GM19438 (cell line): ENCODE measurements at regions not wholly inside any gene's neighbourhood (a gene's known extent, or its start where the extent isn't known, plus 50 kb on each side); places are given as distances from the start of the nearest gene placed in this dataset.
"Not testable (repeated sequence)": the region's sequence is repeated elsewhere in the genome, so short reads cannot be mapped to it uniquely, and the experiment has no call there.

Experiments used
- ATAC-seq: cut with Tn5 transposase; IDR thresholded peaks from one replicate; pipeline ENCODE4 v1.9.1; 2021; ENCODE audit warnings: low read depth; ENCODE audit not compliant: unreplicated experiment

DNA sequence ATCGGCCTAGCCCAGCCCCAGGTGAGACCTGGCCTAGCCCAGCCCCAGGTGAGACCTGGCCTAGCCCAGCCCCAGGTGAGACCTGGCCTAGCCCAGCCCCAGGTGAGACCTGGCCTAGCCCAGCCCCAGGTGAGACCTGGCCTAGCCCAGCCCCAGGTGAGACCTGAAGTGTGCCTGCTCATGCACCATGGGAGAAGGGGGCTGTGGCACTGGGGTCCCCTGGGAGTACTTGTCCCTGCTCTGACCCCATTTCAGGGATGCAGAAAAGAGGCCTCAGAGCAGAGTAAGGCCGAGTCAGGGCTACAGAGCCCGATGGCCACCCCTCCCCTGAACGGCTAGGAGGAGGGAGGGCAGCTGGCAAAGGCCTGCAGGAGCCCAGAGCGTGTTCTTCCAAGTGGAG is 129.6 kb downstream of the CRYBB2 start:
- ATAC-seq, result not testable (repeated sequence)

DNA sequence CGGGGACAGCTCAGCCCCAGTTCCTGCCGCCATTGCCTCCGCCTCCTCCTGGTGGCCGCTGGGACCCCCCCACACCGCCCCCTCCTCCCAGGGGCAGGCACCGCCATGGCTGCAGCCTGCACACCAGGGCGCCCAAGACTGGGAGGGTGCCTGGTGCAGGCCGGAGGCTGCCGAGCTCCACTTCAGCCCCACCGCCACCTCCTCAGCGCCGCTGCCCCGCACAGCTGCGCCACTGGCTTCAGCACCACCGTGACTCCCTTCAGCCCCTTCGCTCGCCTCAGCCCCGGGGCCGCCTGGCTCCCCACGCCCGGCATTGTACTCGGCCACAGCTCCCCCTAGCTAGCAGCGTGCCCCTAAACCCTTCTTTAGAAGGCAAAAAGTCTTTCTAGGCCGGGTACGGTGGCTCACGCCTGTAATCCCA is 131.1 kb downstream of the CRYBB2 start:
- no peak for ATAC-seq

GRCh38 chr22:25351631-25352293 is 132.3 kb downstream of the CRYBB2 start:
- ATAC-seq, result no peak

DNA sequence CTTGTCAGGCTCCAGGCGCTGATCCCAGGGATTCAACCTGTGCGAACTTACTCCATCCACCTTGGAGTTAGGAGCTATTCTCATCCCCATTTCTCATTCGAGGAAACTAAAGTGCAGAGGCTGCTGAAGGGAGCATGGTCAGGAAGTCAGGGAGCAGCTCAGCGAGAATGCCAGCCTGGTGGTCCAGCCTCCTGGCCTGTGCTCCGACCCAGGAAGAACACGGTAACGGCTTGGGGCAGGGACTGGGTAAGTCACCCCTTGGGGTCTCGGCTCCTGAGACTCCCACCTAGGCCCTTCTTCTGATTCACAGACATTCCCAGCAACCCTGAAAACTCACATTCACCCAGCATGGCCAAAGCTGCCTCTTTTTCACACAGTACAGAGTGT is 132.8 kb downstream of the CRYBB2 start:
- ATAC-seq, result no peak

DNA sequence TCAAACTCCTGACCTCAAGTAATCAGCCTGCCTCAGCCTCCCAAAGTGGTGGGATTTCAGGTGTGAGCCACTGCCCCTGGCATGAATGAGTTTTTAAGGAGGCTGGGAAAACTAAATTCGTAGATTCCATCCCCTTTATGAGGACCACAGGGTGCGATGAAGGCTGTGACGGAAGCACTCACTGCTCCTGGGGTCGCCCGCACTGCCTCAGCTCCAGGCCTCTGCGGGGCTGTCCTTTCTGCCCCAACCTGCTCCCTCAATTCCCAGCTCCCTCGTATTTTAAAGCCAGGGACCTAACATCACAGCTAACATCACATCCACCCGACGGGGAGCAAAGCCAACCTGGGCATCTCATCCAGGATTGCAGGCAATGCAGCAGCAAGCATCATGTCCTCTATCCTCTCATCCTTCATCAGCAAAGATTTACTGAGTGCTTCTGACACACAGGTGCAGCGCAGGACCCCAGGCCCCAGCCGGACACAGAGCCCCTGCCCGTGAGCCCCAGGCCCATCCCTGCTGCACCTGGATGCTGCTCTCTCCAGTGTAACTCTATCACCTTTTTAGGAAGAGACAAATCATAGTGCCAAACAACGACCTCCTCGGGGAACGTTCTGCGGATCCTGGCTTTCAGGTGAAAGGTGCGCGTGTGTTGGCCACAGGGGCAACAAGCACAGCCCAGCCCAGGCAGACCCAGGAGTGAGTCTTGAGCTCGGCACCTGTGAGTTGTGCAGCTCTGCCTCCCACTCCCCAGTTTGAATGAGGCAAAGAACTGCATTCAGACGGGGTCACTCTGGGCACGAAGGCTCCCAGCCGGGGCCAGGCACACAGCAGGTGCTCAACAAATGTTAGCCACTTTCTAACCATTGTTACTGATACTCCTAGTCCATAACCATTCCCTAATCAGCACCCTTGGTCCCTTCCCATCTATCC is 134.3 kb downstream of the CRYBB2 start:
- ATAC-seq, result no peak

DNA sequence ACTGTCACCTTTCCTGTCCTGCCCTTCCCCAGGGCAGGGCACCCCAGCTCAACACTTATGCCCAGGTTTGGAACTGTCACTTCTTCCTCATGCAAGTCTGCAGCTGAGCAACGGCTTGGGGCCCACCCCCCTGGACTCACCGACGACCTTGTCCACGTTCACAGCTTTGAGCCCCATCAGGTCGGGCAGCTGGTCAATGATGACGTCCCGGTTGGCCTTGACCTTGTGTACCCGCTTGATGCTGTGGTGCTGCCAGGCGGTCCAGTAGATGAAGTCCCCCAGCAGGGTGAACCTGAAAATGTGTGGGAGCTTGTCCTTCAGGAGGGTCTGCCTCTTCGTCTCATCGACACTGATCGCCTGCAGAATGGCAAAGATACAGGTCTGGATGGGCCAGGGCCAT is 135.0 kb downstream of the CRYBB2 start:
- no peak for ATAC-seq

GRCh38 chr22:25357132-25357455 is 137.7 kb downstream of the CRYBB2 start:
- ATAC-seq, result no peak

GRCh38 chr22:25357606-25358420 is 138.4 kb downstream of the CRYBB2 start:
- ATAC-seq, result no peak

GRCh38 chr22:25358421-25359170 is 139.2 kb downstream of the CRYBB2 start:
- ATAC-seq, result no peak

DNA sequence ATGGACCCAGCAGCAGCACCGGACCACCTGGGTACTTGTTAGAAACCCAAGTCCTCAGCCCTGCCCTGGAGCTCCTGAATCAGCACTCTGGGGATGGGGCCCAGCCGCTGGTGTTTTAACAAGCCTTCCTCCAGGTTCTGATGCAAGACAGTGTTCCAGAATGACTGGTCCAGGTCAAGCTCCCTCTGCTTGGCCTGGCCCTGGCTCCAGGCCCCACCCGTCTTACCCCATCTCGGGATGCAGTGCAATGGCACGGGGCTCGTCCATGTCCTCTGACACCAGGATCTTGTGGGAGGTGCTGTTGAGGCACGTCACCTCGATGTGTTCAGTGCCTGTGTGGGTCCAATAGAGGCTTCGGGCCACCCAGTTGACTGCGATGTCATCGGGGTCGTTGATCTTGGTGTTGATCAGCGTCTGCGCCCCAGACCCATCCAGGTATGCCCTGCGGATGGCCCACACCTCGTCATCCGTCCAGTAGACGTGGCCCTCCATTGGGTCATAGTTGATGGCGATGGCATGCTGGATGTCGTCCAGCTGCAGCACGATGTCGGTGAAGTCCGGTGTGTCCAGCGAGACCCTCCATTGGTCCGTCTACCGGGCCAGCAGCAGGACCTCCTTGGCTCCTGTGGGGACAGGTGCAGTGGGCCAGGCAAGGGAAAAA is 140.3 kb downstream of the CRYBB2 start:
- no peak for ATAC-seq

DNA sequence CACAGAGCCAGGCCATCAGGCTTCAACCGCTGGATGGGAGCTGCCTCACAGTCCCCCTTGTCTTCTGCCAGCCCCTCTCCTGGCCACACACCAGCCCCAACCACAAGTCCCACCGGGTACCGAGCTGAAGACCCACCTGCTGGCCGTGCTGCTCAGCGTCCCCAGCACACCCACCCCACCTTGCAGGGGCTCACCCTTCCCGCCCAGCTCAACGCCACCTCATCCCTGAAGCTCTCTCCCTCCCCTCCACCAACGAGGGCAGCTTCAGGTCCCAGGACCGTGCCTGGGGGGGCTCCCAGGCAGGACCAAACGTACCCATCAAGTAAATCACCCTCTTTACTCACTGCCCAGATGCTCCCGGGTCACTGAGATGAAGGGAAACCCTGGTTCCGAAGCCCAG is 141.0 kb downstream of the CRYBB2 start:
- ATAC-seq, result no peak

GRCh38 chr22:25360891-25361645 is 141.6 kb downstream of the CRYBB2 start:
- no peak for ATAC-seq

- ATAC-seq, result no peak
Observed at GRCh38 chr22:25361899-25362214, 142.4 kb downstream of the CRYBB2 start.

DNA sequence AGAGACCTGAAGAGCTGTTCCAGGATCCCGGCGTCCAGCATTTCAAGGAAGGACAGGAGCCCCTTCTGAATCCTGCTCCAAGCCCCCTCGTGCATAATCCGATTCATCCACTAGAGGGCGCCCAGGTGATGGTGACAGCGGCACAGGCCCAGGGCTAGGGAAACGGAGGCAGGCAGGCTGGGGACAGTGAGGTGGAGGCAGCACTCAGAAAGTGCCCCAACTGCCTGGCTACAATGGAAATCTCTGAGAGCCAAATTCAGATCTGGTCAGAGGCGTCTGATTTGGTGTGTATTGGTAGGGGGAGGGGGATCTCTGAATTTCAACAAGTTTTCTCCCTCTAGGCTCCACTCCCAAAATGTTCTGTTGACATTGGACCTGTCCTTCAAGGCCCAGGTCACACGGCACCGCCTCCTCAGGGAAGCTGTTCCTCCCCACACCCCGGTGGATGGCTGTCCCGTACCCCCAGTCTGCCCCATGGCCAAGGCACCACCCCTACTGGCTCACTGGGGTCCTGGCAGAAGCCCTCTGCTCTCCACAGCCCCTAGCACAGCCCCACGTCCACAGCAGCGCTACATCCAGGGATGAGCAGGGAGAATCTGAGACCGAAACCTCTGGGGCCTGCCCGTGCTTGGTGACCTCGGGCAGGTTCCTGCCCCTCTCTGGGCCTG is 142.9 kb downstream of the CRYBB2 start:
- no peak for ATAC-seq

- ATAC-seq, result no peak
Observed at GRCh38 chr22:25362883-25363240, 143.4 kb downstream of the CRYBB2 start.

DNA sequence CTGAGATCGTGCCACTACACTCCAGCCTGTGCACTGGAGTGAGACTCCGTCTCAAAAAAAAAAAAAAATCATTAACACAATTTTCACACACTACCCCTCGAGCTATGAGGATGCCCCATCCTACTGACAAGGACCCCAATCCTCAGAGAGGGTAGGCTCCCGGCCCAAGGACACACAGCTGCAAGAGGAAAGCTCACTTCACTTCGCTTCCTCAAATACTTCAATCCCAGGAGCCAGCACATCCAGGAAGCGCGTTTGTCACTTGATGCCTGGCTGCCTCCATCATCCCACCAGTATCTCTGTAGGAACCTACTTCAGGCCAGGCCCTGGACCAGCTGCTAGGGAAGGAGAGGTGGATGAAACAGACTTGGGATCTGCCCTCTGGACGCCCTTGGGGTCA is 144.0 kb downstream of the CRYBB2 start:
- no peak for ATAC-seq

- ATAC-seq, result no peak
Observed at GRCh38 chr22:25364281-25364680, 144.8 kb downstream of the CRYBB2 start.

DNA sequence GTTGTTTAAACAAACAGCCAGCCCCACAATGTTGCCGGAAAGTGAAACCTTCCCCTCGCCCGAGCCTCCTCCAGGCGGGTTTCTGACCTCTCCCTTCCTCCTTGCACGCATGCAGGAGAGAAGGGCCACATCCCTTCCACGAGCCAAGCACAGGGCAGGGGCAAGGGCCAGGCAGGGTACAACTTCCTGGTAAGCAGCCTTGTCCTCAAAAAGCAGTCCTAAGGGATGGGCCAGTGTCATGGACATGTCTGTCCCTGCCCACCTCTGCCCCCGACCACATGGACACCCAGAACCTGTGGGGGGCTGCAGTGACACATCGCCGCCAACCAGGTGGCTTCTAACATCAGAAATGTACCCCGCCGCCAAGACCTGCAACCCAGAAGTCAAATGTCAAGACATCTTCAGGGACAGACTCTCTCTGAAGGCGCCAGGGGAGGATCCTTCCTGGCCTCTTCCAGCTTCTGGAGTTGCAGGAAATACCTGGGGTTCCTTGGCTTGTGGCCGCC is 145.3 kb downstream of the CRYBB2 start:
- ATAC-seq, result no peak
